ENCODE measurements at regions not wholly inside any gene's neighbourhood (a gene's known extent, or its start where the extent isn't known, plus 50 kb on each side); places are given as distances from the start of the nearest gene placed in this dataset.

- intact Hi-C loops (cut with DNase I), result no loop called here
- TF ChIP-seq CTCF (IDR thresholded peaks at IDR 0.05), result no peak
- Histone ChIP-seq H3K9me3 (no peaks in the 10 kb centered on the region), H3K27ac (peak overlapping the region in 1 of 2 donors; percentile 93), H3K27me3 (no peaks in the 10 kb centered on the region), H3K36me3 (no peaks in the 10 kb centered on the region), H3K4me3 (no peak overlapping the region), H3K4me1 (peaks cover 19 to 24% of the 10 kb centered on the region in 2 donors)
- DNase-seq (ENCODE audit: low spot score in 2 of 2), result no peak
Observed at GRCh38 chr2:43154685-43155084, 71.7 kb downstream of the ZFP36L2 start.

- Histone ChIP-seq H3K4me3 (no peak overlapping the region), H3K4me1 (peaks cover 8% of the 10 kb centered on the region in 2 donors), H3K27ac (no peak overlapping the region), H3K36me3 (no peaks in the 10 kb centered on the region), H3K9me3 (no peaks in the 10 kb centered on the region), H3K27me3 (no peaks in the 10 kb centered on the region)
- TF ChIP-seq CTCF (IDR thresholded peaks at IDR 0.05), result no peak
- DNase-seq (ENCODE audit: low spot score in 2 of 2), result no peak
- intact Hi-C loops (cut with DNase I), result no loop called here
Observed at GRCh38 chr2:43152741-43153647, 73.4 kb downstream of the ZFP36L2 start.

GRCh38 chr2:43152186-43152585 is 74.2 kb downstream of the ZFP36L2 start:
- TF ChIP-seq CTCF (IDR thresholded peaks at IDR 0.05), result no peak
- no peak overlapping the region for H3K4me3 ChIP-seq
- peaks cover 0 to under 1% of the 10 kb centered on the region in 2 donors for H3K4me1 ChIP-seq
- H3K9me3 ChIP-seq, result no peaks in the 10 kb centered on the region
- no peaks in the 10 kb centered on the region for H3K36me3 ChIP-seq
- H3K27me3 ChIP-seq, result no peaks in the 10 kb centered on the region
- no peak overlapping the region for H3K27ac ChIP-seq
- intact Hi-C loops (cut with DNase I), result no loop called here
- DNase-seq (ENCODE audit: low spot score in 2 of 2), result no peak

GRCh38 chr2:43149482-43150107 is 76.8 kb downstream of the ZFP36L2 start:
- no peak overlapping the region for H3K4me3 ChIP-seq
- H3K4me1 ChIP-seq, result no peaks in the 10 kb centered on the region
- H3K36me3 ChIP-seq, result no peaks in the 10 kb centered on the region

GRCh38 chr2:43146083-43146482 is 80.3 kb downstream of the ZFP36L2 start:
- no peak for DNase-seq (ENCODE audit: low spot score in 2 of 2)
- Histone ChIP-seq H3K27ac (no peak overlapping the region), H3K36me3 (no peaks in the 10 kb centered on the region), H3K4me3 (no peak overlapping the region), H3K9me3 (no peaks in the 10 kb centered on the region), H3K27me3 (no peaks in the 10 kb centered on the region), H3K4me1 (no peaks in the 10 kb centered on the region)
- TF ChIP-seq CTCF (IDR thresholded peaks at IDR 0.05), result no peak
- intact Hi-C loops (cut with DNase I), result no loop called here

More at GRCh38 chr2:43149482-43150107, 76.8 kb downstream of the ZFP36L2 start:
- no peak for DNase-seq (ENCODE audit: low spot score in 2 of 2)
- intact Hi-C loops (cut with DNase I), result no loop called here
- Histone ChIP-seq H3K9me3 (no peaks in the 10 kb centered on the region), H3K27ac (no peak overlapping the region), H3K27me3 (no peaks in the 10 kb centered on the region)
- TF ChIP-seq CTCF (IDR thresholded peaks at IDR 0.05), result no peak

Measured in ascending aorta (tissue), 2 donors.